T-helper 22 cell (primary cell): ENCODE measurements at regions not wholly inside any gene's neighbourhood (a gene's known extent, or its start where the extent isn't known, plus 50 kb on each side); places are given as distances from the start of the nearest gene placed in this dataset.
"Not testable (repeated sequence)": the region's sequence is repeated elsewhere in the genome, so short reads cannot be mapped to it uniquely, and the experiment has no call there.

ENCODE experiments used
- DNase-seq: peaks from one replicate; pipeline ENCODE4 v3.0.0-alpha.2; 2020; ENCODE audit warnings: low read depth

GRCh38 chr17:68141050-68141449, 105.5 kb downstream of the KPNA2 start:
- no peak for DNase-seq

- DNase-seq: no peak
These were observed 105.2 kb upstream of the AMZ2 start for GRCh38 chr17:68142595-68142994.

- no peak for DNase-seq
These were observed 104.4 kb upstream of the AMZ2 start for GRCh38 chr17:68143425-68143824.

GRCh38 chr17:68145088-68145487, 102.8 kb upstream of the AMZ2 start:
- DNase-seq: no peak

GRCh38 chr17:68148936-68149335, 98.9 kb upstream of the AMZ2 start:
- no peak for DNase-seq

- DNase-seq: no peak
These were observed 95.7 kb upstream of the AMZ2 start for GRCh38 chr17:68152161-68152571.

GRCh38 chr17:68155692-68156091, 92.2 kb upstream of the AMZ2 start:
- no peak for DNase-seq

GRCh38 chr17:68161644-68162428, 86.0 kb upstream of the AMZ2 start:
- DNase-seq: no peak

- not testable (repeated sequence) for DNase-seq
These were observed 79.3 kb upstream of the AMZ2 start for GRCh38 chr17:68168273-68169164.

GRCh38 chr17:68169165-68169821, 78.5 kb upstream of the AMZ2 start:
- DNase-seq: not testable (repeated sequence)

- DNase-seq: no peak
These were observed 78.0 kb upstream of the AMZ2 start for GRCh38 chr17:68169840-68170239.

- no peak for DNase-seq
These were observed 77.6 kb upstream of the AMZ2 start for GRCh38 chr17:68170246-68170645.

- peak; percentile 41 for DNase-seq
These were observed 75.3 kb upstream of the AMZ2 start for GRCh38 chr17:68172461-68172954.

- no peak for DNase-seq
These were observed 72.4 kb upstream of the AMZ2 start for GRCh38 chr17:68175416-68175815.

GRCh38 chr17:68175905-68176304, 71.9 kb upstream of the AMZ2 start:
- DNase-seq: no peak

GRCh38 chr17:68176718-68177117, 71.1 kb upstream of the AMZ2 start:
- DNase-seq: no peak

- DNase-seq: no peak
These were observed 69.0 kb upstream of the AMZ2 start for GRCh38 chr17:68178831-68179230.

GRCh38 chr17:68179236-68179925, 68.5 kb upstream of the AMZ2 start:
- no peak for DNase-seq

- DNase-seq: no peak
These were observed 67.9 kb upstream of the AMZ2 start for GRCh38 chr17:68179926-68180285.

- DNase-seq: no peak
These were observed 65.9 kb upstream of the AMZ2 start for GRCh38 chr17:68182011-68182306.

GRCh38 chr17:68182940-68183551, 64.8 kb upstream of the AMZ2 start:
- DNase-seq: peak; percentile 75

GRCh38 chr17:68184141-68184571, 63.7 kb upstream of the AMZ2 start:
- no peak for DNase-seq
